LNCaP clone FGC (cell line): ENCODE measurements at regions not wholly inside any gene's neighbourhood (a gene's known extent, or its start where the extent isn't known, plus 50 kb on each side); places are given as distances from the start of the nearest gene placed in this dataset.
"Not testable (repeated sequence)": the region's sequence is repeated elsewhere in the genome, so short reads cannot be mapped to it uniquely, and the experiment has no call there.

Experiments used
- DNase-seq: peaks from one replicate; pipeline ENCODE4 v3.0.0-alpha.2; 2011; ENCODE audit warnings: low read depth
- H3K4me3 ChIP-seq: 2 replicates; pipeline ENCODE4 v1.5.1; 2011; ENCODE audit warnings: mild to moderate bottlenecking, low read depth, low read length, control low read depth
- TF ChIP-seq, protein P1 (sequence below): IDR thresholded peaks from 2 replicates; pipeline ENCODE4 v1.5.1; 2012; ENCODE audit warnings: mild to moderate bottlenecking; ENCODE audit not compliant: control insufficient read depth, insufficient read depth; ENCODE audit errors: extremely low read depth

GRCh38 chr16:79834720-79835119, 234.2 kb upstream of the MAF start:
- no peak for DNase-seq
- TF ChIP-seq, protein P1, sequence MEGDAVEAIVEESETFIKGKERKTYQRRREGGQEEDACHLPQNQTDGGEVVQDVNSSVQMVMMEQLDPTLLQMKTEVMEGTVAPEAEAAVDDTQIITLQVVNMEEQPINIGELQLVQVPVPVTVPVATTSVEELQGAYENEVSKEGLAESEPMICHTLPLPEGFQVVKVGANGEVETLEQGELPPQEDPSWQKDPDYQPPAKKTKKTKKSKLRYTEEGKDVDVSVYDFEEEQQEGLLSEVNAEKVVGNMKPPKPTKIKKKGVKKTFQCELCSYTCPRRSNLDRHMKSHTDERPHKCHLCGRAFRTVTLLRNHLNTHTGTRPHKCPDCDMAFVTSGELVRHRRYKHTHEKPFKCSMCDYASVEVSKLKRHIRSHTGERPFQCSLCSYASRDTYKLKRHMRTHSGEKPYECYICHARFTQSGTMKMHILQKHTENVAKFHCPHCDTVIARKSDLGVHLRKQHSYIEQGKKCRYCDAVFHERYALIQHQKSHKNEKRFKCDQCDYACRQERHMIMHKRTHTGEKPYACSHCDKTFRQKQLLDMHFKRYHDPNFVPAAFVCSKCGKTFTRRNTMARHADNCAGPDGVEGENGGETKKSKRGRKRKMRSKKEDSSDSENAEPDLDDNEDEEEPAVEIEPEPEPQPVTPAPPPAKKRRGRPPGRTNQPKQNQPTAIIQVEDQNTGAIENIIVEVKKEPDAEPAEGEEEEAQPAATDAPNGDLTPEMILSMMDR = no peak
- H3K4me3 ChIP-seq = no peak overlapping the region

DNA sequence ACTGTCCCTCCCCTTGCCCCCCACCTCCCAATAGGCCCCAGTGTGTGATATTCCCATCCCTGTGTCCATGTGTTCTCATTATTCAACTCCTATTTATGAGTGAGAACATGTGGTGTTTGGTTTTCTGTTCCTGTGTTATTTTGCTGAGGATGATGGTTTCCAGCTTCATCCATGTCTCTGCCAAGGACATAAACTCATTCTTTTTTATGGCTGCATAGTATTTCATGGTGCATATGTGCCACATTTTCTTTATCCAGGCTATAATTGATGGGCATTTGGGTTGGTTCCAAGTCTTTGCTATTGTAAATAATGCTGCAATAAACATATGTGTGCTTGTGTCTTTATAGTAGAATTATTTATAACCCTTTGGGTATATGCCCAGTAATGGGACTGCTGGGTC, 233.5 kb upstream of the MAF start:
- DNase-seq, H3K4me3 ChIP-seq: not testable (repeated sequence)

GRCh38 chr16:79833559-79833958, 233.0 kb upstream of the MAF start:
- DNase-seq = no peak
- TF ChIP-seq, protein P1 = no peak
- no peak overlapping the region for H3K4me3 ChIP-seq

- no peak overlapping the region for H3K4me3 ChIP-seq
- no peak for DNase-seq
- TF ChIP-seq, protein P1 = no peak
Observed at GRCh38 chr16:79826732-79827475, 226.4 kb upstream of the MAF start.

DNA sequence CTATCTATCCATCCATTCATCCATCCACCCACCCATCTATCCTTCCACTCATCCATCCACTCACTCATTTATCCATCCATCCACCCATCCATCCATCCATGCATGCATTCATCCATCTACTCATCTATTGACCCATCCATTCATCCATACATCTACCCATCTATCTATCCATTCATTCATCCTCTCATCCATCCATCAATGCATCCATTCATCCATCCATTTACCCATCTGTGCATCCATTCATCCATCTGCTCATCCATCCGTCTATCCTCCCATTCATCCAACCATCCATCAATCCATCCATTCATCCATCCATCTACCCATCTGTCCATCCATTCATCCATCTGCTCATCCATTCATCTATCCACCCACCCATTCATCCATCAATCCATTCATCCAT, 224.5 kb upstream of the MAF start:
- TF ChIP-seq, protein P1 = no peak
- no peak overlapping the region for H3K4me3 ChIP-seq
- no peak for DNase-seq

DNA sequence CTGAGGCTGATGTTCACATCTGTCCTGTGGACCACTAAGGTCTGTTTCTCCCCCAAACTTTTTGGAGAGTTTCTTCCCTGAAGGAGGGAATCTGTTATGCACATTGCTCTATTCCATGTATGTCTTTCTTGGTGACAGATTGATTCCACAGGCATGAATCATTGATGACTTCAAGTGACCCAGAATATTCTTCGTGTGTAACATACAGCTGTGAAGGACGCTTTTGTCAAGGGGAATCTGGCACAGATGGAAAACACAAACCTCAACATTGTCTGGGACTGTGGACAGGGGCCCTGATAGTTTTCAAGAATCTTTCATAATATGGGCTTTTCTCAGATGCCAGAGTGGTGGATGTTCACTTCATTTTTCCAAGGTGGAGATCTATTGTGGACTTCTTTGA, 223.1 kb upstream of the MAF start:
- TF ChIP-seq, protein P1 = no peak
- no peak overlapping the region for H3K4me3 ChIP-seq
- DNase-seq = no peak

DNA sequence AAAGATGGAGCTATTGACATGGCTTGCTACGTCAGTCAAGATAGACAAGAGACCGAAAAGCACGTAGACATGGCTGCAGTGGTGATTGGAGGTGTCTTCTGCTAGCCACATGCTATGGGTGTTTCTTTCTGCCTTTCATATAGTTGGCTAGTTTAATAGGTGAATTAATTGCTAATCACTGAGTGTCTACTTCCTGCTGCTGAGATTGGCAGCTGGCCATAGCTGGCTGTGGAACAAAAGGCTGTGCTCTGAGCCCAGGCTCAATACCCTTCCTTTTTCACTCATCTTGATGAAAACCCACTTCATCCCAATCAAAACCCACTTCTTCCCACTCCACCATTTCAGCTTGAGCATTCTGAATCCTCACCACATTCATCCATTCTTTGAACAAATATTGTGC, 221.4 kb upstream of the MAF start:
- no peak for DNase-seq
- H3K4me3 ChIP-seq = no peak overlapping the region
- TF ChIP-seq, protein P1 = no peak

DNA sequence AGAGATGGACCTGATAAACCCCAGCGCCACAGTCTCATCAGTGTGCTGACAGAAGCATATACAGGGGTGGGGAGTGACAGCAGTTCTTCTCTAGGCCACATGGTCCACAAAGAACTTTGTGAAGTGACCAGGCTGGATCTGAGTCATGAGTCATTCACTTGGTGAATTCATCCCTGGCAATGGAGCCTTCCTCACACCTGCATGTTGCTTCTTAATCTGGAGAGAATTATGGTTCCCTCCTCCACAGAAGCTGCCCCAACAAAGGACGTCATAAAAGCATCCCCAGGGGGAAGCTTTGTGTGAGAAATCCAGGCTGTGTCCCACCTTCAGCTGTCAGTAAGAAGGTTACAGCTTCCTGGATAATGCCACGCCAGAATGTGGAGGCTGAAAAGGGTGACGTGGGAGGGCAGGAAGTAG, 215.6 kb upstream of the MAF start:
- DNase-seq = no peak
- no peak overlapping the region for H3K4me3 ChIP-seq
- TF ChIP-seq, protein P1 = no peak
